ENCODE measurements at regions not wholly inside any gene's neighbourhood (a gene's known extent, or its start where the extent isn't known, plus 50 kb on each side); places are given as distances from the start of the nearest gene placed in this dataset.
"Not testable (repeated sequence)": the region's sequence is repeated elsewhere in the genome, so short reads cannot be mapped to it uniquely, and the experiment has no call there.

GRCh38 chr5:17690473-17690872, 56.2 kb downstream of the TAF11L14 start:
- DNase-seq, result no peak

GRCh38 chr5:17691762-17692161, 57.5 kb downstream of the TAF11L14 start:
- DNase-seq, result no peak

GRCh38 chr5:17694371-17694770, 60.1 kb downstream of the TAF11L14 start:
- no peak for DNase-seq

- no peak for DNase-seq
These were observed 60.7 kb downstream of the TAF11L14 start for GRCh38 chr5:17694914-17695313.

- no peak for DNase-seq
These were observed 62.4 kb downstream of the TAF11L14 start for GRCh38 chr5:17696627-17697026.

- no peak for DNase-seq
These were observed 63.4 kb downstream of the TAF11L14 start for GRCh38 chr5:17697671-17698070.

- DNase-seq, result no peak
These were observed 74.9 kb downstream of the TAF11L14 start for GRCh38 chr5:17709011-17709710.

- no peak for DNase-seq
These were observed 79.0 kb downstream of the TAF11L14 start for GRCh38 chr5:17713301-17713700.

GRCh38 chr5:17714186-17714585, 79.9 kb downstream of the TAF11L14 start:
- DNase-seq, result no peak

- DNase-seq, result no peak
These were observed 85.3 kb downstream of the TAF11L14 start for GRCh38 chr5:17719592-17719991.

GRCh38 chr5:17720071-17720470, 85.8 kb downstream of the TAF11L14 start:
- no peak for DNase-seq

GRCh38 chr5:17723876-17724275, 89.6 kb downstream of the TAF11L14 start:
- no peak for DNase-seq

GRCh38 chr5:17727098-17727497, 92.8 kb downstream of the TAF11L14 start:
- DNase-seq, result no peak

GRCh38 chr5:17730421-17730820, 96.2 kb downstream of the TAF11L14 start:
- no peak for DNase-seq

- DNase-seq, result no peak
These were observed 98.2 kb downstream of the TAF11L14 start for GRCh38 chr5:17732351-17732923.

- no peak for DNase-seq
These were observed 99.8 kb downstream of the TAF11L14 start for GRCh38 chr5:17734011-17734410.

- DNase-seq, result no peak
These were observed 101.5 kb downstream of the TAF11L14 start for GRCh38 chr5:17735761-17736160.

- DNase-seq, result no peak
These were observed 102.8 kb downstream of the TAF11L14 start for GRCh38 chr5:17737092-17737491.

GRCh38 chr5:17738446-17738845, 104.2 kb downstream of the TAF11L14 start:
- no peak for DNase-seq

GRCh38 chr5:17743580-17744435, 109.5 kb downstream of the TAF11L14 start:
- DNase-seq, result no peak

- DNase-seq, result no peak
These were observed 113.9 kb downstream of the TAF11L14 start for GRCh38 chr5:17748201-17748600.

GRCh38 chr5:17748941-17749340, 114.7 kb downstream of the TAF11L14 start:
- no peak for DNase-seq

- DNase-seq, result not testable (repeated sequence)
These were observed 121.1 kb downstream of the TAF11L14 start for GRCh38 chr5:17755406-17755805.

- DNase-seq, result no peak
These were observed 127.1 kb downstream of the TAF11L14 start for GRCh38 chr5:17761326-17761725.

Measured in DMS79 treated with DMSO at 0.1 percent for 48 hours (cell line).